ENCODE measurements at regions not wholly inside any gene's neighbourhood (a gene's known extent, or its start where the extent isn't known, plus 50 kb on each side); places are given as distances from the start of the nearest gene placed in this dataset.

GRCh38 chr12:115417610-115418009, 733.6 kb upstream of the TBX3 start:
- no peak for DNase-seq

- no peak for DNase-seq
Observed at GRCh38 chr12:115416869-115417268, 732.9 kb upstream of the TBX3 start.

GRCh38 chr12:115413626-115414025, 729.7 kb upstream of the TBX3 start:
- DNase-seq: no peak

- DNase-seq: no peak
Observed at GRCh38 chr12:115412831-115413230, 728.9 kb upstream of the TBX3 start.

GRCh38 chr12:115411121-115411520, 727.1 kb upstream of the TBX3 start:
- DNase-seq: no peak

GRCh38 chr12:115408642-115409041, 724.7 kb upstream of the TBX3 start:
- DNase-seq: no peak

- no peak for DNase-seq
Observed at GRCh38 chr12:115407723-115408122, 723.7 kb upstream of the TBX3 start.

GRCh38 chr12:115407036-115407435, 723.1 kb upstream of the TBX3 start:
- DNase-seq: no peak

GRCh38 chr12:115405471-115405860, 721.5 kb upstream of the TBX3 start:
- DNase-seq: no peak

GRCh38 chr12:115404761-115405470, 720.9 kb upstream of the TBX3 start:
- no peak for DNase-seq

- no peak for DNase-seq
Observed at GRCh38 chr12:115403689-115404088, 719.7 kb upstream of the TBX3 start.

- no peak for DNase-seq
Observed at GRCh38 chr12:115403253-115403652, 719.3 kb upstream of the TBX3 start.

- DNase-seq: no peak
Observed at GRCh38 chr12:115402443-115403180, 718.6 kb upstream of the TBX3 start.

- DNase-seq: no peak
Observed at GRCh38 chr12:115401761-115402160, 717.8 kb upstream of the TBX3 start.

- no peak for DNase-seq
Observed at GRCh38 chr12:115400011-115400410, 716.0 kb upstream of the TBX3 start.

GRCh38 chr12:115398311-115398781, 714.4 kb upstream of the TBX3 start:
- DNase-seq: no peak

- DNase-seq: no peak
Observed at GRCh38 chr12:115396567-115396966, 712.6 kb upstream of the TBX3 start.

GRCh38 chr12:115394496-115395220, 710.7 kb upstream of the TBX3 start:
- DNase-seq: no peak

- DNase-seq: no peak
Observed at GRCh38 chr12:115388139-115388538, 704.2 kb upstream of the TBX3 start.

- no peak for DNase-seq
Observed at GRCh38 chr12:115387467-115387901, 703.5 kb upstream of the TBX3 start.

- DNase-seq: no peak
Observed at GRCh38 chr12:115386946-115387345, 703.0 kb upstream of the TBX3 start.

GRCh38 chr12:115385141-115385540, 701.2 kb upstream of the TBX3 start:
- no peak for DNase-seq

- no peak for DNase-seq
Observed at GRCh38 chr12:115384391-115384790, 700.4 kb upstream of the TBX3 start.

- no peak for DNase-seq
Observed at GRCh38 chr12:115383668-115384067, 699.7 kb upstream of the TBX3 start.
